HCT116 (cell line): ENCODE measurements at regions not wholly inside any gene's neighbourhood (a gene's known extent, or its start where the extent isn't known, plus 50 kb on each side); places are given as distances from the start of the nearest gene placed in this dataset.

Experiments
- ATAC-seq: fragments of 200-7000 bp; cut with Tn5 transposase; 2 replicates; pipeline ENCODE4 v1.9.1; 2020; ENCODE audit warnings: mild to moderate bottlenecking, moderate library complexity
- BruUV-seq: library from RNA; stranded (reverse); fragments of 400-500 nt; replicated peaks from 2 replicates; lab custom pipeline; 2021; lab: Mats Ljungman, UMichigan
- CTCF ChIA-PET: fragments of 300-600 bp; sonication (Branson Sonifier 250); formaldehyde crosslinking; loops from one replicate; lab custom pipeline; 2021; ENCODE audit warnings: antibody characterized with exemption; lab: Charles Lee
- POLR2A ChIA-PET: fragments of 300-600, 350-600 bp; sonication (Branson Sonifier 250); formaldehyde crosslinking; loops from one replicate; lab custom pipeline; 2021; ENCODE audit warnings: antibody characterized with exemption; lab: Charles Lee
- RAD21 ChIA-PET, 2 experiments: fragments of 300-600 bp; sonication (Branson Sonifier 250); formaldehyde crosslinking; loops; one replicate each; lab custom pipeline; 2023; ENCODE audit warnings: low total read pairs in 2 of 2; ENCODE audit not compliant: uncharacterized antibody in 2 of 2, unreplicated experiment in 2 of 2, low non-redundant PET in 1 of 2; lab: Charles Lee
- DNase-seq: peaks from one replicate; pipeline ENCODE4 v3.0.0-alpha.2; 2010; ENCODE audit warnings: low read depth, low spot score
- H2AFZ ChIP-seq: fragments of 200-600 bp; shearing (Covaris generic), sonication (generic); 2 replicates; pipeline ENCODE4 v1.6.1; 2017; ENCODE audit warnings: low read depth, mixed run types, mixed read lengths, antibody characterized with exemption, low read length; ENCODE audit not compliant: poor library complexity, severe bottlenecking
- H3K27ac ChIP-seq: 2 replicates; pipeline ENCODE4 v1.5.1; 2012; ENCODE audit warnings: low read depth, low read length
- H3K27me3 ChIP-seq: fragments of 200-600 bp; sonication (generic); 2 replicates; pipeline ENCODE4 v1.6.1; 2016; ENCODE audit warnings: mixed run types, low read length, mixed read lengths; ENCODE audit not compliant: insufficient read depth
- H3K36me3 ChIP-seq, 2 experiments: fragments of 200-500 bp in 1 of 2; fragments of 200-600 bp in 1 of 2; sonication (Bioruptor generic) in 1 of 2; sonication (generic) in 1 of 2; 2 replicates each; pipeline versions ENCODE4 v1.5.1 to v1.6.1; 2014 to 2016; ENCODE audit warnings: low read length in 2 of 2, inconsistent platforms in 1 of 2, mixed read lengths in 1 of 2, mixed run types in 1 of 2; ENCODE audit not compliant: insufficient read depth in 2 of 2, control insufficient read depth in 1 of 2
- H3K4me1 ChIP-seq, 2 experiments: fragments of 200-600 bp in 1 of 2; sonication (generic) in 1 of 2; 2 replicates each; pipeline versions ENCODE4 v1.5.1 to v1.6.1; 2012 to 2017; ENCODE audit warnings: low read length in 2 of 2, inconsistent platforms in 1 of 2, mild to moderate bottlenecking in 1 of 2, mixed read lengths in 1 of 2, mixed run types in 1 of 2, moderate library complexity in 1 of 2; ENCODE audit not compliant: insufficient read depth in 2 of 2, control insufficient read depth in 1 of 2
- H3K4me2 ChIP-seq: fragments of 200-600 bp; sonication (generic); 2 replicates; pipeline ENCODE4 v1.6.1; 2017; ENCODE audit warnings: mixed run types, low read length, mixed read lengths
- H3K4me3 ChIP-seq, 2 experiments: fragments of 200-600 bp in 1 of 2; sonication (generic) in 1 of 2; replicated peaks in 1 of 2; 2 replicates each; pipeline ENCODE4 v1.5.1; 2011 to 2016; ENCODE audit warnings: low read length in 2 of 2, control low read depth in 1 of 2, low read depth in 1 of 2, mild to moderate bottlenecking in 1 of 2, mixed read lengths in 1 of 2, mixed run types in 1 of 2
- H3K79me2 ChIP-seq: fragments of 200-600 bp; sonication (generic); 2 replicates; pipeline ENCODE4 v1.6.1; 2017; ENCODE audit warnings: mild to moderate bottlenecking, mixed run types, low read length, moderate library complexity, mixed read lengths; ENCODE audit not compliant: insufficient read depth
- H3K9ac ChIP-seq: fragments of 200-600 bp; sonication (generic); 2 replicates; pipeline ENCODE4 v1.6.1; 2016; ENCODE audit warnings: low read length, mixed read lengths
- H3K9me2 ChIP-seq: fragments of 200-600 bp; sonication (generic), shearing (Covaris generic); 2 replicates; pipeline ENCODE4 v1.6.1; 2017; ENCODE audit warnings: mixed run types, mild to moderate bottlenecking, moderate library complexity; ENCODE audit not compliant: insufficient read depth
- H3K9me3 ChIP-seq, 2 experiments: fragments of 200-500 bp in 1 of 2; fragments of 200-600 bp in 1 of 2; sonication (Bioruptor generic) in 1 of 2; sonication (generic) in 1 of 2; 2 replicates each; pipeline ENCODE4 v1.6.1; 2014 to 2017; ENCODE audit warnings: low read length in 2 of 2, mixed read lengths in 2 of 2, inconsistent platforms in 1 of 2, low read depth in 1 of 2, mild to moderate bottlenecking in 1 of 2, mixed run types in 1 of 2, moderate library complexity in 1 of 2; ENCODE audit not compliant: control insufficient read depth in 1 of 2, insufficient read depth in 1 of 2
- H4K20me1 ChIP-seq: fragments of 200-600 bp; sonication (generic), shearing (Covaris generic); 2 replicates; pipeline ENCODE4 v1.6.1; 2017; ENCODE audit warnings: mixed run types, mild to moderate bottlenecking, moderate library complexity; ENCODE audit not compliant: insufficient read depth
- EGR1 ChIP-seq: IDR thresholded peaks from 2 replicates; pipeline ENCODE4 v1.6.1; 2012; ENCODE audit warnings: low read depth
- ELF1 ChIP-seq: IDR thresholded peaks from 2 replicates; pipeline ENCODE4 v1.6.1; 2012; ENCODE audit warnings: low read depth, borderline replicate concordance
- EZH2 ChIP-seq: fragments of 200-600 bp; sonication (generic); IDR thresholded peaks from 2 replicates; pipeline ENCODE4 v1.6.1; 2017; ENCODE audit warnings: antibody characterized with exemption, mixed run types
- EZH2phosphoT487 ChIP-seq: fragments of 200-600 bp; IDR thresholded peaks from 2 replicates; pipeline ENCODE4 v1.6.1; 2018; ENCODE audit warnings: antibody characterized with exemption, borderline replicate concordance
- FOSL1 ChIP-seq: IDR thresholded peaks from 2 replicates; pipeline ENCODE4 v1.6.1; 2012; ENCODE audit warnings: low read depth
- POLR2A ChIP-seq: IDR thresholded peaks from 2 replicates; pipeline ENCODE4 v1.7.0; 2011; ENCODE audit warnings: borderline replicate concordance; ENCODE audit not compliant: insufficient read depth, insufficient read length; ENCODE audit errors: extremely low read depth
- POLR2AphosphoS5 ChIP-seq: IDR thresholded peaks from 2 replicates; pipeline ENCODE4 v1.6.1; 2011; ENCODE audit warnings: mild to moderate bottlenecking, low read depth, low read length, moderate library complexity
- RAD21 ChIP-seq: IDR thresholded peaks from 2 replicates; pipeline ENCODE4 v1.6.1; 2012; ENCODE audit warnings: low read depth, mild to moderate bottlenecking
- SIN3A ChIP-seq: IDR thresholded peaks from 2 replicates; pipeline ENCODE4 v1.6.1; 2012; ENCODE audit warnings: low read depth
- SRF ChIP-seq: IDR thresholded peaks from 2 replicates; pipeline ENCODE4 v1.6.1; 2012; ENCODE audit warnings: low read depth
- TCF7L2 ChIP-seq: IDR thresholded peaks from 2 replicates; pipeline ENCODE4 v1.7.0; 2011; ENCODE audit warnings: borderline replicate concordance, inconsistent platforms; ENCODE audit not compliant: insufficient read depth, insufficient read length; ENCODE audit errors: extremely low read depth
- YY1 ChIP-seq: IDR thresholded peaks from 2 replicates; pipeline ENCODE4 v1.6.1; 2011; ENCODE audit warnings: low read length, low read depth, moderate library complexity, mild to moderate bottlenecking; ENCODE audit not compliant: insufficient replicate concordance; ENCODE audit errors: extremely low read depth
- ZFX ChIP-seq: fragments of 450-650 bp; IDR thresholded peaks from 2 replicates; pipeline ENCODE4 v1.6.1; 2017
- ZNF274 ChIP-seq: fragments of 200-500 bp; sonication (Bioruptor generic); IDR thresholded peaks from 2 replicates; pipeline ENCODE4 v1.6.1; 2014; ENCODE audit warnings: mild to moderate bottlenecking, low read depth, low read length, inconsistent platforms
- intact Hi-C: fragments of 100-400 bp; cut with micrococcal nuclease; formaldehyde crosslinking; loops from 2 replicates; pipeline ENCODE4 v1.10.0; 2022
- TF ChIP-seq, protein P1 (sequence below), 3 experiments: fragments of 200-600 bp in 1 of 3; sonication (generic) in 1 of 3; IDR thresholded peaks in 2 of 3; conservative IDR thresholded peaks in 1 of 3; 2 replicates each; pipeline ENCODE4 v1.5.1; 2012 to 2017; ENCODE audit warnings: low read depth in 2 of 3, low read length in 2 of 3, antibody characterized with exemption in 1 of 3, borderline replicate concordance in 1 of 3, control low read depth in 1 of 3, mild to moderate bottlenecking in 1 of 3, mixed read lengths in 1 of 3, mixed run types in 1 of 3, moderate library complexity in 1 of 3; ENCODE audit not compliant: insufficient read depth in 1 of 3
- TF ChIP-seq, protein P2 (sequence below): IDR thresholded peaks from 2 replicates; pipeline ENCODE4 v1.6.1; 2012
- TF ChIP-seq, protein P3 (sequence below): IDR thresholded peaks from 2 replicates; pipeline ENCODE4 v1.6.1; 2012; ENCODE audit warnings: low read depth

DNA sequence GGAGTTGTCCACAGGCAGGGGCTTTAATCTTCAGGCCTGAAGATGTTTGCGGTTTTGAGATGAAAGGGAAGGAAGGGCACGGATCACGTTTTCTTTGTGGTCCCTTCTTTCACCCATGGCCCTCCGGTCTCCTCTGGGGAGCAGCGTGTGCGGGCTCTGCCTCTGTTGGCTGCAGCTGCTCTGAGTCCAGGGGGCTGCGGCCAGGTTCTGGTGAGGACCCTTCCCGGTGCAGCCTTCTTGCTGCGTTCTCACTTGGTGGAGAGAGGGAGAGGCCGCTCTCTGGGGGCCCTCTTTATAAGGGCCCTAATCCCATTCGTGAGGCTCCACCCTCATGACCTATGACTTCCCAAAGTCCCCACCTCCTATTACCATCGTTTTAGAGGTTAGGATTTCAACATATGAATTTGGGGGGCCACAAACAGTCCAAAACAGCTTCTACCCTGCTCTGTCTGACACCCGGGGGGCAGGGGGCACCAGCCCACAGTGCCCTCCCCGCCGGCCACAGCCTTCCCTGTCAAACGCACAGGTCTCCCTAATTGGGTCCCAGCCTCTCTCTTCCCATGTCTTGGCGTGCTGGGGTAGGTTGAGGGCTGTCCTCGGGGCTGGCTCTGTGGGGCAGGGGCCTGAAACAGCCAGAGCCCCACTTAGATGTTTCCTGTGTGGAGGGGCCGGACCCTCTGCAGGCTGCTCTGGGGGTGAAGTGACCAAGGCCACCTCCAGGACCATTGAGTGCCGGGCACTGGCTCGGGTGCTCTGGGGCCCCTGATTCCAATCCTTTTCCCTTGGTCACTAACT lies 100.1 kb upstream of the C1orf174 start:
- Histone ChIP-seq H3K9ac (no peak overlapping the region), H3K4me3 (no peak overlapping the region), H3K27ac (no peak overlapping the region), H3K79me2 (no peaks in the 10 kb centered on the region), H3K36me3 (no peaks in the 10 kb centered on the region), H4K20me1 (no peaks in the 10 kb centered on the region), H3K9me2 (no peaks in the 10 kb centered on the region), H3K9me3 (no peaks in the 10 kb centered on the region), H3K4me2 (no peak overlapping the region), H3K4me1 (no peaks in the 10 kb centered on the region), H2AFZ (no peak overlapping the region), H3K27me3 (no peaks in the 10 kb centered on the region)
- TF ChIP-seq, protein P1, sequence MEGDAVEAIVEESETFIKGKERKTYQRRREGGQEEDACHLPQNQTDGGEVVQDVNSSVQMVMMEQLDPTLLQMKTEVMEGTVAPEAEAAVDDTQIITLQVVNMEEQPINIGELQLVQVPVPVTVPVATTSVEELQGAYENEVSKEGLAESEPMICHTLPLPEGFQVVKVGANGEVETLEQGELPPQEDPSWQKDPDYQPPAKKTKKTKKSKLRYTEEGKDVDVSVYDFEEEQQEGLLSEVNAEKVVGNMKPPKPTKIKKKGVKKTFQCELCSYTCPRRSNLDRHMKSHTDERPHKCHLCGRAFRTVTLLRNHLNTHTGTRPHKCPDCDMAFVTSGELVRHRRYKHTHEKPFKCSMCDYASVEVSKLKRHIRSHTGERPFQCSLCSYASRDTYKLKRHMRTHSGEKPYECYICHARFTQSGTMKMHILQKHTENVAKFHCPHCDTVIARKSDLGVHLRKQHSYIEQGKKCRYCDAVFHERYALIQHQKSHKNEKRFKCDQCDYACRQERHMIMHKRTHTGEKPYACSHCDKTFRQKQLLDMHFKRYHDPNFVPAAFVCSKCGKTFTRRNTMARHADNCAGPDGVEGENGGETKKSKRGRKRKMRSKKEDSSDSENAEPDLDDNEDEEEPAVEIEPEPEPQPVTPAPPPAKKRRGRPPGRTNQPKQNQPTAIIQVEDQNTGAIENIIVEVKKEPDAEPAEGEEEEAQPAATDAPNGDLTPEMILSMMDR (IDR thresholded peaks at IDR 0.05 in 2 of 3, conservative IDR thresholded peaks at IDR 0.05 in 1 of 3; ENCODE audit: borderline replicate concordance in 1 of 3, insufficient read depth in 1 of 3, low read depth in 2 of 3, low read length in 2 of 3): no peak
- TF ChIP-seq EZH2 (no peak), YY1 (no peak), POLR2A (no peak), ELF1 (no peak), SIN3A (no peak), ZFX (no peak), SRF (no peak), EZH2phosphoT487 (no peak), RAD21 (no peak), FOSL1 (no peak), TCF7L2 (no peak), EGR1 (no peak), POLR2AphosphoS5 (no peak), ZNF274 (no peak)
- TF ChIP-seq, protein P2, sequence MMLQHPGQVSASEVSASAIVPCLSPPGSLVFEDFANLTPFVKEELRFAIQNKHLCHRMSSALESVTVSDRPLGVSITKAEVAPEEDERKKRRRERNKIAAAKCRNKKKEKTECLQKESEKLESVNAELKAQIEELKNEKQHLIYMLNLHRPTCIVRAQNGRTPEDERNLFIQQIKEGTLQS: no peak
- TF ChIP-seq, protein P3, sequence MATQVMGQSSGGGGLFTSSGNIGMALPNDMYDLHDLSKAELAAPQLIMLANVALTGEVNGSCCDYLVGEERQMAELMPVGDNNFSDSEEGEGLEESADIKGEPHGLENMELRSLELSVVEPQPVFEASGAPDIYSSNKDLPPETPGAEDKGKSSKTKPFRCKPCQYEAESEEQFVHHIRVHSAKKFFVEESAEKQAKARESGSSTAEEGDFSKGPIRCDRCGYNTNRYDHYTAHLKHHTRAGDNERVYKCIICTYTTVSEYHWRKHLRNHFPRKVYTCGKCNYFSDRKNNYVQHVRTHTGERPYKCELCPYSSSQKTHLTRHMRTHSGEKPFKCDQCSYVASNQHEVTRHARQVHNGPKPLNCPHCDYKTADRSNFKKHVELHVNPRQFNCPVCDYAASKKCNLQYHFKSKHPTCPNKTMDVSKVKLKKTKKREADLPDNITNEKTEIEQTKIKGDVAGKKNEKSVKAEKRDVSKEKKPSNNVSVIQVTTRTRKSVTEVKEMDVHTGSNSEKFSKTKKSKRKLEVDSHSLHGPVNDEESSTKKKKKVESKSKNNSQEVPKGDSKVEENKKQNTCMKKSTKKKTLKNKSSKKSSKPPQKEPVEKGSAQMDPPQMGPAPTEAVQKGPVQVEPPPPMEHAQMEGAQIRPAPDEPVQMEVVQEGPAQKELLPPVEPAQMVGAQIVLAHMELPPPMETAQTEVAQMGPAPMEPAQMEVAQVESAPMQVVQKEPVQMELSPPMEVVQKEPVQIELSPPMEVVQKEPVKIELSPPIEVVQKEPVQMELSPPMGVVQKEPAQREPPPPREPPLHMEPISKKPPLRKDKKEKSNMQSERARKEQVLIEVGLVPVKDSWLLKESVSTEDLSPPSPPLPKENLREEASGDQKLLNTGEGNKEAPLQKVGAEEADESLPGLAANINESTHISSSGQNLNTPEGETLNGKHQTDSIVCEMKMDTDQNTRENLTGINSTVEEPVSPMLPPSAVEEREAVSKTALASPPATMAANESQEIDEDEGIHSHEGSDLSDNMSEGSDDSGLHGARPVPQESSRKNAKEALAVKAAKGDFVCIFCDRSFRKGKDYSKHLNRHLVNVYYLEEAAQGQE: no peak
- POLR2A ChIA-PET: no interaction called here
- CTCF ChIA-PET: no interaction called here
- RAD21 ChIA-PET: no interaction called here
- ATAC-seq (no peak), DNase-seq (no peak)
- intact Hi-C loops: no loop called here
- no TSS peak for BruUV-seq
